ENCODE measurements at regions not wholly inside any gene's neighbourhood (a gene's known extent, or its start where the extent isn't known, plus 50 kb on each side); places are given as distances from the start of the nearest gene placed in this dataset.
"Not testable (repeated sequence)": the region's sequence is repeated elsewhere in the genome, so short reads cannot be mapped to it uniquely, and the experiment has no call there.

DNA sequence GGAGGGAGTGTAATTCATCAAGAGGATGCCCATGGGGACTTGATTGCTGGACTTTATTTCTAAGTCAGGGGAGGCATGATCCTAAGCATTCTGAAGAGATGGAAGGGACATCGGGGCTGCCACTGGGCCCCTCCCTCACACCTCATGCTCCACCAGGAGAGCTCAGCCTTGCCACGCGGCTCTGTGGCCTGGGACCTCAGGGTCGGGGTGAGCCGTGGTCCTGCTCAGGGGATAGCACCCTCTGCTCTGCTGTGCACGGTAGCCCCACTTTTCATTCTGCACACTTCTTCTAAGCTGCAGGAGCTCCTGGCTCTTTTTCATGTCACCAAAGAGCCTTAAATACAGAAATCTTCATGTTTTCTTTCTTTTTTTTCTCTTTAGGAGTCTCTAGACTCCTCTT lies 75.5 kb upstream of the DPP6 start:
- TF ChIP-seq, protein P1, sequence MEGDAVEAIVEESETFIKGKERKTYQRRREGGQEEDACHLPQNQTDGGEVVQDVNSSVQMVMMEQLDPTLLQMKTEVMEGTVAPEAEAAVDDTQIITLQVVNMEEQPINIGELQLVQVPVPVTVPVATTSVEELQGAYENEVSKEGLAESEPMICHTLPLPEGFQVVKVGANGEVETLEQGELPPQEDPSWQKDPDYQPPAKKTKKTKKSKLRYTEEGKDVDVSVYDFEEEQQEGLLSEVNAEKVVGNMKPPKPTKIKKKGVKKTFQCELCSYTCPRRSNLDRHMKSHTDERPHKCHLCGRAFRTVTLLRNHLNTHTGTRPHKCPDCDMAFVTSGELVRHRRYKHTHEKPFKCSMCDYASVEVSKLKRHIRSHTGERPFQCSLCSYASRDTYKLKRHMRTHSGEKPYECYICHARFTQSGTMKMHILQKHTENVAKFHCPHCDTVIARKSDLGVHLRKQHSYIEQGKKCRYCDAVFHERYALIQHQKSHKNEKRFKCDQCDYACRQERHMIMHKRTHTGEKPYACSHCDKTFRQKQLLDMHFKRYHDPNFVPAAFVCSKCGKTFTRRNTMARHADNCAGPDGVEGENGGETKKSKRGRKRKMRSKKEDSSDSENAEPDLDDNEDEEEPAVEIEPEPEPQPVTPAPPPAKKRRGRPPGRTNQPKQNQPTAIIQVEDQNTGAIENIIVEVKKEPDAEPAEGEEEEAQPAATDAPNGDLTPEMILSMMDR (IDR thresholded peaks at IDR 0.05; ENCODE audit: insufficient read depth, low read depth, low read length), result not testable (repeated sequence)
- not testable (repeated sequence) for TF ChIP-seq EZH2 (IDR thresholded peaks at IDR 0.05; ENCODE audit: insufficient read depth, low read length)
